GM18508 (cell line): ENCODE measurements at regions not wholly inside any gene's neighbourhood (a gene's known extent, or its start where the extent isn't known, plus 50 kb on each side); places are given as distances from the start of the nearest gene placed in this dataset.
A peak's percentile ranks its signal among the peaks of the same experiment; 100 is the strongest.

Experiments used
- ATAC-seq: cut with Tn5 transposase; IDR thresholded peaks from one replicate; pipeline ENCODE4 v1.9.1; 2021; ENCODE audit warnings: moderate number of reproducible peaks; ENCODE audit not compliant: insufficient read depth, unreplicated experiment

DNA sequence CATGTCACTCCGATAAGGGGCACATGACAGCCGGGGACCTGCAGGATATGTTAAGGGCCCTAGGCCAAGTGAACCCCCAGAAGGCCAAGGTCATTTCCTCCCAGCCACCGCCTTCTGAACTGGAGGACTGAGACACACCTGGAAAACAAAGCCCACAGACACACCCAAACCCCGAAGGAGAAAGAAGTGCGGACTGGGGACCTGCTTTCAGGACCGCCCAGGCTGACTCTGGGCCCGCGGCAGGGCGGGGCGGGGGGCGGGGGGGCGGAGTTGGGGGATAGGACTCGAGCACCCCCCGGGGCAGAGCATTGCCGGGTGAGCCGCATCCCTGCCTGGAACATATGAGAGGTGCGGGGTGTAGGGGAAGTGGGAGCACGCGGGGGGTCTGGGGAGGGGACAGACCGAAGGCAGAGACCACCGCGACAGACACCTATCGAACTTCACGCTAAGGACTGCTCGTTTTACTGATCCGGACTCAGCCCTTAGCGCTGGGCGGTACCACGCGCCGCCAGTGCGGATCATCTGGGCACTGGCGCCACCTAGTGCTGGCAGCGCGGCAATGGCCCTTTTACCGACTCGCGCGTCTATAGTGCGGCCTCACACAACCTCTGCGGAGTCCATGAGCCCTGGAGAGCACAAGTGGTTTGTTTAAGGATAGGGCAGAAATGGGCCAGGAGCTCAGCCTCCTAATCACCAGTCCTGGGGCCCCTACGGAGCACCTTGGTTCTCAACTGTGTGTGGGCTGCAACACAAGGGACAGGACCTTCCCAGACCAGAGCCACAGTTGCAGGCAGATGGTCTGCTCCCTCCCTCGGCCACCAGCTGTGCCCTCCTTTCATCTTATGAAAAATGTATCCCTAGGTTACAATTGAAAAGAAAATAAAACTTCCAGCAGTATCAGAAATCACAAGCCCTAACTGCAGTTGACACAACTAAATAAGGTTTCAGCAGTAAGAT is 157.6 kb downstream of the HERPUD2 start:
- peak; percentile 91 for ATAC-seq

DNA sequence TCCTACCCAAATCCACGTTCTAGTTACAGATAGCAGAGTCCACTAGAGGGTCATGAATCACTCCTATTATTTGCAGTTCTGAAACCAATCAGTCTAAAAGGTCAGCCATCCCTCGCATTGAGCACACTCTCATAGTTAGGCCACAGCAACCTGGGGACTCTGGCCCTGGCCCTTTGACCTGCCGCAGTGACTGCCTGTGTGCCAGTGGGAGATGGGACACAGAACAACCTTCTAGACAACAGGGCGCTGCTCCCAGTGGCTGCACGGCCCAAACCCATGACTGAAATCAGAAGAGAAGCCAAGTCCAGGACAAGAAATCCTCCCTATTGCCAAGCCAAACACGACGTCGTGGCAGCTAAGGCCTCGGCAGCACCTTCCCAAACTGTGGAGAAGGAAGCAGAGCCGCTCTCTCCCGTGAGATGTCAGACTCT is 158.5 kb downstream of the HERPUD2 start:
- no peak for ATAC-seq

DNA sequence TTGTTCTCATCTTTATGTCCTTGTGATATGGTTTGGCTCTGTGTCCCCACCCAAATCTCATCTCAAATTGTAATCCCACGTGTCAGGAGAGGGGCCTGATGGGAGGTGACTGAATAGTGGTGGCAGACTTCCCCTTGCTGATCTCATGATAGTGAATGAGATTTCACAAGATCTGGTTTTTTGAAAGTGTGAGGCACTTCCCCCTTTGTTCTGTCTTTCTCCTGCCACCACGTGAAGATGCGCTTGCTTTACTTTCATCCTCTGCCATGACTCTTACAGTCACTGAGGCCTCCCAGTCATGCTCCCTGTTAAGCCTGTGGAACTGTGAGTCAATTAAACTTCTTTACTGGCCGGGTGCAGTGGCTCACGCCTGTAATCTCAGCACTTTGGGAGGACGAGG is 161.0 kb downstream of the HERPUD2 start:
- no peak for ATAC-seq

DNA sequence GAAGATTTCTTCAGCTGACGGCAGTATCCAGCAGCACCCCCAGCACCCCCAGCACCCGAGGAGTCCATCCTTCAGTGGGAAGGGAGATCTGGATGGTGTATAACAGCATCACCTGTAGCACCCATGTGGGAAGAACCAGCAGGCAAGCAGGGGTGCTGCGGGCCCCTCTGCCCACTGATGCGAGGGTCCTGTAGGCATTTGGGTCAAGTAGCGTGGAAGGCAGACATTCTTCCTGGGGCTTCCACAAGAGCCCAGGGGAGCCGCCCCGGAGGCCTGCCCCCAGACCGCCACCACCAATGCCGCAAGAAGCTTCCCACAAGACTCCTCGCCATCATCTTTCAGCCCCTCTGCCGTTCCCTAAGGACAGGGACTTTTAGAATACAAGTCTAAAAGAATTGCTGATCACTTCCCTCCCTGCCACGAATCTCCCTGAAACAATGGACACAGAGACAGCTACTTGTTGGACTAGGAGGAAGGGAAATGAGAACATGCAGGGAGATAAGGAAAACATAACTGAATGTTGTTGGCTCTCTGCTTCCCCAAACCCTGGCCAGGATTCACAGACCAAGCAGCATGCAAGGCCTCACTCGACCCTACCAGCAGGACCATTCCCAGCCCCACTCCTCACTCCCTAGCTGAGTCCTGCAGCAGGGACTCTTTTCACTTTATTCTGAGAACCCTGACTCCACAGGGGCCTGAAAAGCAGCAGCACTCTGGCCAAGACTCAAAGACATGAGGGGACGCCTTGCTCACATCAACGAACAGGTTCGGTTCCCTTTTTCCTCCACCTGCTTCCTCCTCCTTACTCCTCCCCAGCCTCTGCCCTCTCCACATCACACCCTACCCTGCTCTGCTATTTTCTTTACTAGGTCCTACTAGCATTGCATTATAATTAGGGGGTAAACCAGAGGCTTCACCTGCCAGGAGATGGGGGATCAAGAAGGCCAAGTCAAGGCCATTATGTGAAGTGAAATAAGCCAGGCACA is 164.5 kb downstream of the HERPUD2 start:
- ATAC-seq: no peak

DNA sequence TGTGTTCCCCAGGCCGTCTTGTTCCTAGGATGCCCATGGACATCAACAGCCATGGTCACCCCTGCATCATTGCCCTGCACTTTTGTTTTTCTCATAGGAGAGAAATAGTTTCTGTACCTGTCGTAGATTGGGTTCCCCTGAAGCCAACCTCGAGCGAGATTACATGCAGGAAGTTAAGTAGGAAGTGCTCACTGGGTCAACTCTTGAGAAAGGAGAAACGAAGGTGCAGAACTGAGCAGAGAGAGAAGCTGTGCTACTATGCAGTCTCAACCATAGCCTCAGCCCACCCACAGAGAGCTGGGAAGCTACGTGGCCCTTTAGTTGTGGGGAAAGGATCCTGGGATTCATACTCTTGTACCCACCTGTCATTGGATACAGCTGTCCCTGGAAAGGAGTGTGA is 165.2 kb downstream of the HERPUD2 start:
- ATAC-seq: no peak

DNA sequence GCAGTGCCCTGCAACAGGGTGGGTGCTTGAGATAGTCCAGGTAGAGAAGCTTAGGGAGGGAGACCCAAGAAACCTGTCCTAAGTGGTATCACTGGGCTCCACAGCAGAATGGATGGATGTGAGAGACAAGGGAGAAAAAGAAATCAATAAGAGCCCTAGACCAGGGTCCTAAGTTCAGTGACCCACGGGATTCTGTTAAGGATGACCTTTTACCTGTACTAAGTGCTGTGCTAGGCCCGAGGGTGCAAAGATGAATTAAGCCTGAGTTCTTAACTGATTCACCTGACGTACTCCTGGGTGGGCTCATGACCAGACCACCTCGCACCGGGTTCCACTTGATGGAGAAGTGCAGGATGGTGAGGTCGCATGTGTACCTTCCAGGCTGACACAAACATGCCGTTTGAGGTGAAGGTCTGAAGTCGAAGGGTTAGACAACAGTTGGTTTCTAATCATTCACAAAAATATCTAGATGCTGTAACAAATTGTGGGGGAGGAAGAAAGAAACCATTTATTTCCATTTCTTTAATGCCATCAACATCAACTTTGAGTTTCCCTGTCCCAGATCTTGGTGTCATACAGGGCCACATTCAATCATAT is 166.5 kb downstream of the HERPUD2 start:
- no peak for ATAC-seq

DNA sequence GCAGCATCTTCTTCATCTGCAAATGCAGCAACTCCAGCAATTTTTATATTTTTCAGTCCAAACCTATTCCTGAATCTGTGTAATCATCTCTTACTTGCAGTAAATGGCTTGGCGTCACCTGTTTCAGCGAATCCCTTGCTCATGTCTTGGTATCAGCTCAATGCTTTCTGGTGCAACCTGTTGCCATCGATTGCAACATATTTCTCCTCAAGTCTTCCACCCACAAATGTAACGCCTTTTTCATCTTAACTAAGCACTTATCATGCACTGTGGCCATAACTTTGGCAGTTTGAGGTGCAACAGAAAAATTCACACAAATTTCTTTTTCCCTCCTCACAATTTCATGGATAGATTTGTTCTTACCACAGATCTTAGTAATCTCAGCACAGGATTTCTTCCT is 168.3 kb downstream of the HERPUD2 start:
- no peak for ATAC-seq

DNA sequence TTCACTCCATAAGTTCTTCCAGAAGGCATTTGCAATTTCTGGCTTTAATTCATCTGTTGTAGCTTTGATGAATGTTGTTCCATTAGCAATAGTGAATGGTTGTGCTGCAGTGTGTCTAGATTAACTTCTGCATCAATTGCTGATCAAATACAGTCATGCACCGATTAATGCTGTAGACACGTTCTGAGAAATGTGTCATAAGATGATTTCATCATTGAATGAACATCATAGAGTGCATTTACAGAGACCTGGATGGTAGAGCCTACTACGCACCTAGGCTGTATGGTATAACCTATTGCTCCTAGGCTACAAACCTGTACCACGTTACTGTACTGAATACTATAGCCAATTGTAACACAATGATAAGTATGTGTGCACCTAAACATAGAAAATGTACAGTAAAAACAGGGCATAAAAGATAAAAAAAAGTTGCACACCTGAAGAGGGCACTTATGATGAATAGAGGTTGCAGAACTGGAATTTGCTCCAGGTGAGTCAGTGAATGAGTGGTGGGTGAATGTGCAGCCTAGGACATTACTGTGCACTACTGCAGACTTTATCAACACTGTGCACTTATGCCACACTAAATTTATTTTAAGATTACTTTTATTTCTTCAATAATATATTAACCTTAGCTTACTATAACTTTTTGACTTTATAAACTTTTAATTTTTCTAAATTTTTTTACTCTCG is 170.7 kb downstream of the HERPUD2 start:
- ATAC-seq: no peak

DNA sequence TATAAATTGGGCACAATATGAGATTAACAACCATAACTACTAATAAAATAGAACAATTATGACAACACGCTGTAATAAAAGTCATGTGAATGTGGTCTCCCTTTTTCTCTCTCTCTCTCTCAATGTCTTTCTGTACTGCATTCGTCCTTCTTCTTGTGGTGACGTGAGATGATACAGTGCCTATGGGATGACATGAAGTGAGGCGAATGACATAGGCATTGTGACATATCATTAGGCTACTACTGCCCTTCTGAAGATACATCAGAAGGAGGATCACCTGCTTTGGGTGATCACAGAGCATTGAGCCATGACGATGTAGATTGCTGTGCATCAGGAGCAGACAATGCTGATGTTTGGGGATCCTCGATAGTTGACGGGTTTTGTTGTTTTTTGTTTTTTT is 171.6 kb downstream of the HERPUD2 start:
- ATAC-seq: no peak

DNA sequence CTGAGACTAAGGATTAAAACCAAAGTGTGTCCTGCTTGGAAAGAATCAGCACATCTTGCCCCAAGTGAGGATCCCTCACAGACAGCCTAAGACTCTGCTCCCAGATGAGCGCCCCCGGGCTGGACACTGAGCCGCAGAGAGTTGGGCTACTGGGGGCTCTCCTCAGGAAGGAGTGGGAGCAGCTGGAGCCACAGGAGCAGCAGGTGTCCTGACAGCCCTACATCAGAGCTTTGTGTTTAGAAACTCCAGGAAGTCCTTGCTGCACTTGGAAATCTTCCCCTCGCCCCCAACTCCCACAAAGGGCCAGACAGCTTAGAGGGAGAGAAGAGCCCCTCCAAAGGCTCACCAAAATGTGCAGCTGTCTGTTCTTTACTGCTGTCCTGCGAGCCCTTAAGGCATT is 172.2 kb downstream of the HERPUD2 start:
- no peak for ATAC-seq

DNA sequence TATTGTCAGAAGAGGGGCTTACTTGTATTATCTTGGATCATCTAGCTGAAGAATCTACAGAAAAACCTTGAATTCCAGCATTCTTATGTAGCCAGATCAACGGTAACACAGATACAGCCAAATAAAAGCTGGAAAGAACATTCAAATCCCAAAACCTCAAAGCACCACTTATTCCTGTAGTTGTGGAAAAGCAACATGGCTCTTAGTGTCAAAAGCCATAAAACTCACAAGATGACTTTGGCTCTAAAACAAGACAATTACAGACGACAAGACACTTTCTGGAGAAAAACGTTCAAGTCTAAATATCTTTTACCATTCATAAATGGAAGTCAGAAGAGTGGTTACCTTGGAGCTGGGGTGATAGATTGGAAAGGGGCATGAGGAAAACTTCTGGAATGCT is 173.0 kb downstream of the HERPUD2 start:
- ATAC-seq: no peak

DNA sequence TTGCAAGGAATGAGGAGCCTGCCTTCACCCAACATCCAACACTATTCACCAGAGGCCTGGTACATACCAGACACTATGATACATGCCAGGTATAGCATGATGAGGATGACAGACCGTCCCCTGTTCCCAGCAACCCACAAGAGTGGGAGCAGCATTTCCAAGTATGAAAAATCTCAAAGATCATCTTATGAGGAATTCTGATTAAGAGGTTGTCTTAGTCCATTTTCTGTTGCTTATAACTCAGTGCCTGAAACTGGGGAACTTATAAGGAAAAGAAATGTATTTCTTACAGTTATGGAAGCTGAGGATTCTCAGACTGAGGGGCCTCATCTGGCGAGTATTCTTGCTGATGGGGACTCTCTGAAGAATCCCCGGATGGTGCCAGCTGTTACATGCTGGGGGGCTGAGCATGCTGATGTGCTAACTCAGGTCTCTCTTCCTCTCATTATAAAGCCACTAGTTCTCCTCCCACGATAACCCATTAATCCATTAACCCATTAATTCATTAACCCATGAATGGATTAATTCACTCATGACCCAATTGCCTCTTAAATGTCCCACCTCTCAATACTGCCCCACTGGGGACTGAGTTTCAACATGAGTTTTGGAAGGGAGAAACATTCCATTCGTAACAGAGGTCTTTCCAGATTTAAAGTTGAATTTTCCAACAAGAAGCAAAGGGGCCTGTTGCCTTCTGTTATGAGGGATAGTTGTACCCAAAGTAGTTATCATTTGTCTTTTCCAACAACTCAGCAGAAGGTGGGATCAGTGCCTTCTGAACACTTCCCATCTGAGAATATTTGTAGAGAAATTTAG is 173.9 kb downstream of the HERPUD2 start:
- no peak for ATAC-seq

DNA sequence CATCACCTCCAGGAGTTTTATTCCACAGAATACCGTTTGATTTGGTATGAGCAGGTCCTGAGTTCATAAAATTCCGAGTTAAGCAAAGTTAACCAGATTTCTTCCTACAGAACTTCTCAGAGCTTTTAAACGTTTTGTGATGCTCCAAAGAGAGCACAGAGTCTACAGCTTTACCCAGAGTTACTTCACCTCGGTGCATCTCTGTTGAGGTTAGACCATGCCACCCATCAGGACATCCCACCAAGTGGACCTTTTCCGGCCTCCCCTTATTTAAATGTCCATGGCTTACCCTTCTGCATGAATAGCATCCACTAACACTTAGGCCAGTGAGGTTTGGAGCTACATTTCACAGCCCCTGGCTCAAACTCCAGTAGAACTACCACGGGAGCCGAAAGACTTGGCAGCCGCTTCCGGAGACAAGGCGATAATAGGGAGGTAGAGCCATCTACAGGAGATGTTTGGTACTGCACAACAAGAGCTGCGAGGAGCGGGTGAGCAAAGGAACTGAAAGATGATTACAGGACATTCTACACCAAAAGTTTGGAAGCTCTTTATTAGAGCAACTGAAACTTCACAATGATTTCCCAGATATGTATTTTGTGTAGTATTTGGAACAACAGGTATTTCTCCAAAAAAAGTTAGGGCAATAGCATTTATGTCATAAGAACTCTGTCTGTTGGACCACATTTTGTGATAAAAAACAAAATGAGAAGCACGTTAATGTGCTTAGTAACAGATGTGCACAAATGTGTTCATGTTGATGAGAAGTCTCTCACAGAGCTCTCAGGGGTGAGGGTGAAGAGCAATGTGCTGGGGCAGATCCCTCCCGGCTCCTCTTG is 174.7 kb downstream of the HERPUD2 start:
- ATAC-seq: peak; percentile 73

DNA sequence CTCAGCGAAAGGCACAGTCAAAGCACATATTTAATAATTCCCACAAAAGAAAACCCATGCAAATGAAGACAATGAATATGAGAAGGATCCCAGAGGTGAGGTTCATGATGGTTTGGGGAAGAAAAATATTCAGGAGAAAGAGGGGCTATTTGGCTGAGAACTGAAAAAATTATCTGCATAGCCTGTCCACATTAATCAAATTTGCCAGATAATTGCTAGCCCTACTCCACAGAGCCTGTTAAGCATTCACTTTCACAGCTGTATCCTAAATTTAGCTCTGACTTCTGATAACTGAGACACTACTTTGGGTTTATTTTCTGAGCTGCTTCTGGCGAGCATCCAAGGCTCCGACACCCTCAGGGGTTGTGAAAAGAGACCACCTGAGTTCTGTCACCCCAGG is 176.2 kb downstream of the HERPUD2 start:
- no peak for ATAC-seq

DNA sequence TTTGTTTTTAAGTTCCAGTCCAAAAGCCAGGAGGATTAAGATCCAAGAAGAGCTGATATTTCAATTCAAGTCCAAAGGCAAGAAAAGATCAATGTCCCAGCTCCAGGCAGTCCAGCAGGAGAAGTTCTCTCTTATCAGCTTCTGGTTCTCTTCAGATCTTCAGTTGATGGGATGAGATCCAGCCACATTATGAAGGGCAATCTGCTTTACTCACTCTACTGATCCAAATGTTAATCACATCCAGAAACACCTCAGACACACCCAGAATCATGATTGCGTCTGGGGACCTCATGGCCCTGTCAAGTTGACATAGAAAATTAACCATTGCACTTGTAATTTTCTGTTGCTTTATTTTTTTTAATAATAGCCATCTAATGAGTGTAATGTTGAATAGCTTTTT is 178.4 kb downstream of the HERPUD2 start:
- no peak for ATAC-seq

DNA sequence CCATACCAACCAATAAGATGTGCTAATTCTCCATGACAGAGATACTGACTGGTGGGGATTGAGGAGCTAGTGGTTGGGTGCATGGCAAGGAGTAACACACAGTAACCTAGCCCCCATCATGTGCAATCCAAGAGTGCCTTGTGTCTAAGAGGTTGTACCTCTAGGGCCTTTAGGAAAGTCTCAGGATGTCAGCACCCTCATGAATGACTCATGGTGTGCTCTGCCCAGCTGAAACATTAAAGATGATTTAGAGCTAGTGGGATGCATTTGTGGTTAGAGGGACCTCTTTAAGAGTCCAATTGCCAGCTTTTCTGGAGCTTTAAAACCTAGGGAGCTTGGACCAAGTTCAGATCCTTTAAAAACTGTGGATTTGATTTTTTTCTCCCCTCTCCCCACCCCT is 181.1 kb downstream of the HERPUD2 start:
- ATAC-seq: no peak

DNA sequence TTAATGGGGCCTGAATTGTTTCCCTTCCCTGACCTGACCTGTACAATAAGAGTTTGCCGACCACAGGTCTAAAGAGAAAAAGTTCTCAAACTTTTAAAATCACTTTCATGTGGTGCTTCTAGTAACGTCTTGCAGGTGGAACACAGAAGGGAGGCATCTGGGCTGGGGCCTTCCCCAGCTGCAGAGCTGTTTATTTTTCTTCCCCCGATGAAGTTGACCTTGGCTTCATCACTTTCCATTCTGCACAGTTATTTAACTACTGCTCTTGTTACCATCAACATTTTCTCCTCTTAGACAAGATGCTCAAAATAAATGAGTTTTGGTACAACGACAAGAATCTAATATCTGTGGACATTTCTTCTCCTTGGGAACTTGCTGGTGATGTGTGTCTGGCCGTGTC is 181.7 kb downstream of the HERPUD2 start:
- no peak for ATAC-seq

DNA sequence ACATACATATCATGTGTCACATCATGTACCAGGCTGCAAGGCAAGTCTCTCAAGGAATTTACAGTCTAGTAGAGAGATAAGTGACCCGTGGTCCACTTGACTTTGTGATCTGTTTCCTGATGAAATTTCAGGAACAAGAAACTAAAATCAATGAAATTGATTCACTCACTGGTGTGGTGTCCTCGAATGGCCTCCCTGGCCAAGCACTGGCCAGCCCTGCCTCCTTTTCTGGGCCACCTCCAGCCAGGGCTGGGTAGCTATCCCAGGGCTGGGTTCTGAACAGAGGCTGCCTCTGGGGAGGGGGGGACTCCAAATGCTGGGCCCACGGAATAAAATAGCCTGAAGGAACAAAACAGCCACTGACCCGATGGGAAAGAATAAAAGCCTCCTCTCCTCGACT is 182.2 kb downstream of the HERPUD2 start:
- no peak for ATAC-seq
